Neutrophil (primary cell): ENCODE measurements at regions not wholly inside any gene's neighbourhood (a gene's known extent, or its start where the extent isn't known, plus 50 kb on each side); places are given as distances from the start of the nearest gene placed in this dataset.

Experiments
- H3K27ac ChIP-seq: fragments of 200-600 bp; sonication (generic); 2 replicates; pipeline ENCODE4 v1.5.1; 2016; ENCODE audit warnings: mild to moderate bottlenecking, moderate library complexity
- H3K27me3 ChIP-seq: fragments of 200-600 bp; sonication (generic); 2 replicates; pipeline ENCODE4 v1.6.0; 2016; ENCODE audit warnings: mild to moderate bottlenecking
- H3K36me3 ChIP-seq: fragments of 200-600 bp; sonication (generic); 2 replicates; pipeline ENCODE4 v1.5.1; 2017
- H3K4me1 ChIP-seq, 2 experiments: fragments of 200-600 bp in 1 of 2; sonication (generic) in 1 of 2; 1 replicate in 1 of 2; 2 replicates in 1 of 2; pipeline versions ENCODE4 v1.5.1 to v1.6.1; 2013 to 2016; ENCODE audit warnings: low read depth in 1 of 2, low read length in 1 of 2, mild to moderate bottlenecking in 1 of 2, moderate library complexity in 1 of 2; ENCODE audit not compliant: control insufficient read depth in 1 of 2, insufficient read depth in 1 of 2
- H3K4me3 ChIP-seq, 2 experiments: fragments of 200-600 bp in 1 of 2; sonication (generic) in 1 of 2; 1 replicate in 1 of 2; 2 replicates in 1 of 2; pipeline ENCODE4 v1.5.1; 2013 to 2016; ENCODE audit warnings: low read depth in 1 of 2, low read length in 1 of 2, mild to moderate bottlenecking in 1 of 2, moderate library complexity in 1 of 2
- H3K9me3 ChIP-seq: fragments of 200-600 bp; sonication (generic); 2 replicates; pipeline ENCODE4 v1.5.1; 2016
- TF ChIP-seq, protein P1 (sequence below): fragments of 200-600 bp; sonication (generic); IDR thresholded peaks from 2 replicates; pipeline ENCODE4 v1.5.1; 2016; ENCODE audit warnings: antibody characterized with exemption

DNA sequence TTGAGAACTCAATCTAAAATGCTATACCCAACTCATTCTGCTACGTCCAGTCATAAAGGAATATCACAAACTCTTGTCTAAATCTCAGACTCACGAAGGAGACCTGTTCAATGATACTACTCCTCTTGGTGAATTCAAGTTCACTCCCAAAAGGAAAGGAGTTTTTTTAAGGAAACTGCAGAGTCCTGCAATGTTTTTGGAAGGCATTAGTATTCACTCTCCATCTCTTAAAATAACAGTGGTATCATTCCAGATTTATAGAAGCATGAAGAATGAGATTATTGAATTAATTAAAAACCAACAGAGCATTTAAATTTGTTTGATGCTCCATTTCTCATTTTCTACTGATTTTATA, 73.4 kb downstream of the FOXD1 start:
- TF ChIP-seq, protein P1, sequence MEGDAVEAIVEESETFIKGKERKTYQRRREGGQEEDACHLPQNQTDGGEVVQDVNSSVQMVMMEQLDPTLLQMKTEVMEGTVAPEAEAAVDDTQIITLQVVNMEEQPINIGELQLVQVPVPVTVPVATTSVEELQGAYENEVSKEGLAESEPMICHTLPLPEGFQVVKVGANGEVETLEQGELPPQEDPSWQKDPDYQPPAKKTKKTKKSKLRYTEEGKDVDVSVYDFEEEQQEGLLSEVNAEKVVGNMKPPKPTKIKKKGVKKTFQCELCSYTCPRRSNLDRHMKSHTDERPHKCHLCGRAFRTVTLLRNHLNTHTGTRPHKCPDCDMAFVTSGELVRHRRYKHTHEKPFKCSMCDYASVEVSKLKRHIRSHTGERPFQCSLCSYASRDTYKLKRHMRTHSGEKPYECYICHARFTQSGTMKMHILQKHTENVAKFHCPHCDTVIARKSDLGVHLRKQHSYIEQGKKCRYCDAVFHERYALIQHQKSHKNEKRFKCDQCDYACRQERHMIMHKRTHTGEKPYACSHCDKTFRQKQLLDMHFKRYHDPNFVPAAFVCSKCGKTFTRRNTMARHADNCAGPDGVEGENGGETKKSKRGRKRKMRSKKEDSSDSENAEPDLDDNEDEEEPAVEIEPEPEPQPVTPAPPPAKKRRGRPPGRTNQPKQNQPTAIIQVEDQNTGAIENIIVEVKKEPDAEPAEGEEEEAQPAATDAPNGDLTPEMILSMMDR = no peak
- Histone ChIP-seq H3K27me3 (peaks cover 100% of the 10 kb centered on the region), H3K36me3 (no peaks in the 10 kb centered on the region), H3K4me1 (no peaks in the 10 kb centered on the region), H3K27ac (no peak overlapping the region), H3K9me3 (no peaks in the 10 kb centered on the region), H3K4me3 (no peak overlapping the region)

DNA sequence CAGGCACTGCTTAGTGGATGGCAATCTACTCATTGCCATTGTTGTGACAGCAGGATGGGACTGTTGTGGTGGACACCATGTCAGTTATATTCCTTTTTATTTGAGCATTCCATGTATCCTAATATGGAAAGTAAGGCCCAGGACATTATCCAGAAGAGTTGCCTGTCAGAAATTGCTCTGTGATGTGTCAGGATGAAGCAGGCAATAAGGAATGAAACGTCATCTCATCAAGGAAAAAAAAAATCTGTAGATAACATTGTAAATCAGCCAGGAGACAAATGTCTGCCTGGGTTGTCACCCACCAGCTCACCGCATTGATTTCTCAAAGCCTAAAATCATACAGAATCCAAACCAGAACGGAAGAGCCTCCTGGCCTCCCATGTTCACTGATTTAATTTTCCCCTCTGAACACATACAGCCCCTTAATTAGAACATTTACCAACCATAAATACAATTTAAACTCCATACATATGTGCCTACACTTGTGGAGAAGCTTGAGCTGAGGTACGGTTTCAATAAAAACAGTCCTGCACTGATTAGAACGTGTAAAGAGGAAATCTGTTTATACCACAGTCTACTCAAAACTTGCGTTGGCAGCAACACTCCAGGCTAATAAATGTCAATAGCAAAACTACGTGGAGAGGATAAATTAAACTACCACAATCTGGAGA, 73.9 kb downstream of the FOXD1 start:
- Histone ChIP-seq H3K27me3 (peaks cover 100% of the 10 kb centered on the region), H3K9me3 (no peaks in the 10 kb centered on the region), H3K4me1 (no peaks in the 10 kb centered on the region), H3K4me3 (no peak overlapping the region), H3K36me3 (no peaks in the 10 kb centered on the region), H3K27ac (no peak overlapping the region)
- TF ChIP-seq, protein P1 = no peak

DNA sequence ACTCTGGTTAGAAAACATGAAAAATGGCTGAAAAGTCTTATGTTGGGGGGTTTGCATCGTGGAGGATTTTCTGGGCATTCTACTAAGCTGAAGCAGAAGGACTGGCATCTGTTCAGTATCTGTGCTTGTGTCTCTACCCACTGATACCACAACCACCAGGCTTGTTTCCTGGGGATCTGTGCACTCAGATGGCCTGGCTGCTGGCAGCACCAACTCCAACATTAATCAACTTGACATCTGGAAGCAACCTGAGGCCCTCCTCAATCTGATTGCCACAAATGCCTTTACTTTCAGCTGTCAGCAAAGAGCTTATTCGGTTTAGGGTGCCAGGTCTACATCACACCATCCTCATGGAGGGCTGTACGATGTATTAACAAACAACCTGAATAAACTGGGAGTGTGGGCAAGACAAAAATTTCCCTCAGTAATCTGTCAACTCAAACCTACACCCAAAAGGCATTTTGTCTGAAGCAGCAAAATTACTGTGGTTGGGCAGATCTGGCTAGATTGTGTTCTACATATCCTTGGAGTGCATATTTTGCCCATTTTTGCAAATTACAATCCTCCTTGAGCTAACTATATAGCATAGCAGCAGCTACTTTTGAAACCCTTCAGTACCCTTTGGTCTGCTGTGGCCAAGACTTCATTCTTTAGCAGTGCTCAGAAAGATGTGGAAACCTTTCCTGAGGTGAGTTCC, 74.6 kb downstream of the FOXD1 start:
- Histone ChIP-seq H3K9me3 (no peaks in the 10 kb centered on the region), H3K4me3 (no peak overlapping the region), H3K4me1 (no peaks in the 10 kb centered on the region), H3K36me3 (no peaks in the 10 kb centered on the region), H3K27ac (no peak overlapping the region), H3K27me3 (peaks cover 100% of the 10 kb centered on the region)
- TF ChIP-seq, protein P1 = no peak

DNA sequence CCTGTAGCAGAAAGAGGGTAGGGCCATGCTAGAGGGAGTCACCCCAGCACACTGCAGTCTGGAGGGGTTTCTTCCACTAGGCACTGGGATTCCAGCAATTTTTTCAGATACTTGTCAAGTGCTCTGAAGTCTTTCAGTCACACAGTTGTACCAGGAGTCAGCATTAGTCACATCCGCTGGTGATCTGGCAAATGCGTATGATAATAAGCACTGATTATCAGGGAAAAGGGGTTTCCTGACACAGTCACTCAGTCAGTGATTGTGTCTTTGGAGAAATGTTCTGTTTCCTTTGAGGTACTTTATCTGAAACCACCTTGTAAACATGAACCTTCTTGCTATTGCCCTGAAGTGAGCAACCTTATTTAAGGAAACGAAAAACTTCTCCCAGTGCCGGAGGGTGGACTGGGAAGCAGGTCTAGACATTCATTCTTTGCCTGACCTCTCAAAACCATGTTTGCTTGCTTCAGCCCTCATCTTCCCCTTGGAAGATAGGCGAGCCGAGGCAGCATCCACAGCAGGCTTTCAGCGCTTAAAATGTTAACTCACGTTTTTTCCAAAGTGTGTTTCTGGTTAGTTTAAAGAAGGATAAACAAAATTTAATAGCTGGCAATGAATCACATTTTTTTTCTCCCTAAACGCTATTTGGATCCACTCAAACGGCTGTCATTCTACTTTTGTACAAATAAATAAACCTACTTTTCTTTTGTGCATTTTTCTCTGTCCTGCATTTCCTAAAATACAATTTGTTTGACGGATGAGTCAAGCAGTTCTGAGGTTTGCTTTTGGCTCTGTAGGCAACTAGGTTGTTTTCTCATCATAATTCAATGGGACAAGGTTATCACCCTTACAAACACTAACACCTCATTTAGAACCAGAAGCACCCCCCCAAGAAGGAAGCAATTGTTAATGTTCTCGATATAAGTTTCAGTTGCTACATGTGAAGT, 77.7 kb downstream of the FOXD1 start:
- peaks cover 86% of the 10 kb centered on the region for H3K27me3 ChIP-seq
- H3K4me3 ChIP-seq = no peak overlapping the region

DNA sequence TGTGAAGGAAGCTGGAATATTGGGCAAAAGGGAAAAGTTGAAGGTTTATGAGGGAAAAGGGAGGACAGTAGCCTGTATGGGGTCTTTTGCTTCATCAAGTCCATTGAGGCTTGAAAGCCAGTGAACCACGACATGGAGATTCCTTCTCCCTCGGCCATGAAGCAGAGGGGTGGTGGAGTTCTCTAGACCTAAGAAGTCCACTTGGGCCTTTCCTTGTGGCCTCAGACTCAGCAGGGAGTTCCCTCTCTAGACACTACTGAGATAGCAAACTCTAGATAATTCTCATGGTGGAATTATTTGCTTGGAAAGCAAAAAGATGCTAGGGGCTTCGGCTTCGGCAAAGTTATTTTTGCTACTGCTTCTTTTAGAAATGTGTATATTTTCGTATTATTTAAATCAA, 78.5 kb downstream of the FOXD1 start:
- Histone ChIP-seq H3K27me3 (peaks cover 79% of the 10 kb centered on the region), H3K9me3 (no peaks in the 10 kb centered on the region), H3K4me3 (no peak overlapping the region), H3K4me1 (no peaks in the 10 kb centered on the region), H3K36me3 (no peaks in the 10 kb centered on the region), H3K27ac (no peak overlapping the region)
- TF ChIP-seq, protein P1 = no peak

More for the DNA sequence above, 77.7 kb downstream of the FOXD1 start:
- Histone ChIP-seq H3K9me3 (no peaks in the 10 kb centered on the region), H3K4me1 (no peaks in the 10 kb centered on the region), H3K36me3 (no peaks in the 10 kb centered on the region), H3K27ac (no peak overlapping the region)
- TF ChIP-seq, protein P1 = no peak
